SK-N-SH (cell line): ENCODE measurements at regions not wholly inside any gene's neighbourhood (a gene's known extent, or its start where the extent isn't known, plus 50 kb on each side); places are given as distances from the start of the nearest gene placed in this dataset.

Experiments
- CTCF ChIP-seq: fragments of 200-600 bp; sonication (generic); IDR thresholded peaks from 2 replicates; pipeline ENCODE4 v1.6.1; 2017; ENCODE audit warnings: antibody characterized with exemption, mild to moderate bottlenecking, moderate library complexity
- ELF1 ChIP-seq: IDR thresholded peaks from 2 replicates; pipeline ENCODE4 v1.4.0; 2012
- JUND ChIP-seq: IDR thresholded peaks from 2 replicates; pipeline ENCODE4 v1.4.0; 2012
- NFIC ChIP-seq: IDR thresholded peaks from 2 replicates; pipeline ENCODE4 v1.4.0; 2012; ENCODE audit warnings: borderline replicate concordance
- RAD21 ChIP-seq: IDR thresholded peaks from 2 replicates; pipeline ENCODE4 v1.6.1; 2012; ENCODE audit warnings: mild to moderate bottlenecking, low read length
- REST ChIP-seq: IDR thresholded peaks from 2 replicates; pipeline ENCODE4 v1.6.1; 2012; ENCODE audit warnings: mild to moderate bottlenecking, low read depth, low read length, moderate library complexity
- RFX5 ChIP-seq: IDR thresholded peaks from 2 replicates; pipeline ENCODE4 v1.6.1; 2012; ENCODE audit warnings: mild to moderate bottlenecking, improper control_type of control experiment, low read length
- TAF1 ChIP-seq: IDR thresholded peaks from 2 replicates; pipeline ENCODE4 v1.6.1; 2012; ENCODE audit warnings: low read depth, mild to moderate bottlenecking, low read length, moderate library complexity, borderline replicate concordance
- ZBTB33 ChIP-seq: IDR thresholded peaks from 2 replicates; pipeline ENCODE4 v1.4.0; 2012; ENCODE audit warnings: low read depth, borderline replicate concordance

- TF ChIP-seq ZBTB33: no peak
- no peak for TF ChIP-seq RAD21
- no peak for TF ChIP-seq NFIC
- TF ChIP-seq JUND: no peak
- TF ChIP-seq REST: no peak
- no peak for TF ChIP-seq CTCF
- no peak for TF ChIP-seq RFX5
- TF ChIP-seq ELF1: no peak
- TF ChIP-seq TAF1: no peak
These were observed 69.2 kb upstream of the ATXN7L3B start for GRCh38 chr12:74468401-74468800.
